PC-3 (cell line): ENCODE measurements at regions not wholly inside any gene's neighbourhood (a gene's known extent, or its start where the extent isn't known, plus 50 kb on each side); places are given as distances from the start of the nearest gene placed in this dataset.

Source experiments
- CTCF ChIP-seq: fragments of 300-600 bp; sonication (generic); conservative IDR thresholded peaks from 2 replicates; pipeline ENCODE4 v1.5.1; 2017; ENCODE audit warnings: antibody characterized with exemption, low read depth, mild to moderate bottlenecking, low read length
- EZH2 ChIP-seq: fragments of 300-600 bp; sonication (generic); IDR thresholded peaks from one replicate; pipeline ENCODE4 v1.6.1; 2017; ENCODE audit warnings: antibody characterized with exemption, mild to moderate bottlenecking, low read length; ENCODE audit not compliant: unreplicated experiment

GRCh38 chr18:77702686-77703085 lies 453.0 kb downstream of the GALR1 start:
- TF ChIP-seq CTCF (peak; percentile 45), EZH2 (no peak)
